Liver (tissue), 3 donors: ENCODE measurements at regions not wholly inside any gene's neighbourhood (a gene's known extent, or its start where the extent isn't known, plus 50 kb on each side); places are given as distances from the start of the nearest gene placed in this dataset.

Experiments used
- FOXA1 ChIP-seq: IDR thresholded peaks from 2 replicates; pipeline ENCODE4 v1.6.1; 2016; ENCODE audit warnings: antibody characterized with exemption
- JUND ChIP-seq, 2 donors: IDR thresholded peaks; 2 replicates each; pipeline ENCODE4 v1.6.1; 2016; ENCODE audit warnings: antibody characterized with exemption in 2 of 2
- MAX ChIP-seq: IDR thresholded peaks from 2 replicates; pipeline ENCODE4 v1.6.1; 2016; ENCODE audit warnings: antibody characterized with exemption
- REST ChIP-seq: IDR thresholded peaks from 2 replicates; pipeline ENCODE4 v1.6.1; 2016; ENCODE audit warnings: antibody characterized with exemption, mild to moderate bottlenecking
- TF ChIP-seq, protein P1 (sequence below): fragments of 150-350 bp; IDR thresholded peaks from 2 replicates; pipeline ENCODE4 v1.5.1; 2017; ENCODE audit warnings: improper control_type of control experiment, low read depth, low read length; ENCODE audit not compliant: missing input control
- donor health status: healthy.
- donor health status: healthy.

GRCh38 chr5:36795366-36795765 lies 81.2 kb upstream of the NIPBL start:
- TF ChIP-seq, protein P1, sequence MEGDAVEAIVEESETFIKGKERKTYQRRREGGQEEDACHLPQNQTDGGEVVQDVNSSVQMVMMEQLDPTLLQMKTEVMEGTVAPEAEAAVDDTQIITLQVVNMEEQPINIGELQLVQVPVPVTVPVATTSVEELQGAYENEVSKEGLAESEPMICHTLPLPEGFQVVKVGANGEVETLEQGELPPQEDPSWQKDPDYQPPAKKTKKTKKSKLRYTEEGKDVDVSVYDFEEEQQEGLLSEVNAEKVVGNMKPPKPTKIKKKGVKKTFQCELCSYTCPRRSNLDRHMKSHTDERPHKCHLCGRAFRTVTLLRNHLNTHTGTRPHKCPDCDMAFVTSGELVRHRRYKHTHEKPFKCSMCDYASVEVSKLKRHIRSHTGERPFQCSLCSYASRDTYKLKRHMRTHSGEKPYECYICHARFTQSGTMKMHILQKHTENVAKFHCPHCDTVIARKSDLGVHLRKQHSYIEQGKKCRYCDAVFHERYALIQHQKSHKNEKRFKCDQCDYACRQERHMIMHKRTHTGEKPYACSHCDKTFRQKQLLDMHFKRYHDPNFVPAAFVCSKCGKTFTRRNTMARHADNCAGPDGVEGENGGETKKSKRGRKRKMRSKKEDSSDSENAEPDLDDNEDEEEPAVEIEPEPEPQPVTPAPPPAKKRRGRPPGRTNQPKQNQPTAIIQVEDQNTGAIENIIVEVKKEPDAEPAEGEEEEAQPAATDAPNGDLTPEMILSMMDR, result no peak
- no peak for TF ChIP-seq JUND (IDR thresholded peaks at IDR 0.05)
- no peak for TF ChIP-seq REST
- TF ChIP-seq FOXA1, result no peak
- no peak for TF ChIP-seq MAX
